Left ventricle myocardium inferior (tissue), 1 donor: ENCODE measurements at regions not wholly inside any gene's neighbourhood (a gene's known extent, or its start where the extent isn't known, plus 50 kb on each side); places are given as distances from the start of the nearest gene placed in this dataset.

Experiments used
- DNase-seq: peaks from one replicate; pipeline ENCODE4 v3.0.0-alpha.2; 2020
- H3K27ac ChIP-seq: fragments of 200-600 bp; replicated peaks from 2 replicates; pipeline ENCODE4 v1.8.0; 2021
- H3K27me3 ChIP-seq: fragments of 200-600 bp; 2 replicates; pipeline ENCODE4 v1.8.0; 2021; ENCODE audit warnings: low read depth
- H3K36me3 ChIP-seq: fragments of 200-600 bp; 2 replicates; pipeline ENCODE4 v1.8.0; 2021
- H3K4me1 ChIP-seq: fragments of 200-600 bp; 2 replicates; pipeline ENCODE4 v1.8.0; 2021
- H3K4me3 ChIP-seq: fragments of 200-600 bp; 2 replicates; pipeline ENCODE4 v1.8.0; 2021; ENCODE audit warnings: mild to moderate bottlenecking, moderate library complexity
- H3K9me3 ChIP-seq: fragments of 200-600 bp; replicated peaks from 2 replicates; pipeline ENCODE4 v1.8.0; 2021
- intact Hi-C: fragments of 100-400 bp; cut with micrococcal nuclease; formaldehyde crosslinking; loops from one replicate; pipeline ENCODE4 v1.11.0; 2022
- TF ChIP-seq, protein P1 (sequence below): fragments of 200-600 bp; IDR thresholded peaks from 2 replicates; pipeline ENCODE4 v1.8.0; 2021; ENCODE audit warnings: antibody characterized with exemption, mild to moderate bottlenecking, borderline replicate concordance
- donor health status: DM: no; HTN: yes; CAD: no; lungs with severe emphysema.

DNA sequence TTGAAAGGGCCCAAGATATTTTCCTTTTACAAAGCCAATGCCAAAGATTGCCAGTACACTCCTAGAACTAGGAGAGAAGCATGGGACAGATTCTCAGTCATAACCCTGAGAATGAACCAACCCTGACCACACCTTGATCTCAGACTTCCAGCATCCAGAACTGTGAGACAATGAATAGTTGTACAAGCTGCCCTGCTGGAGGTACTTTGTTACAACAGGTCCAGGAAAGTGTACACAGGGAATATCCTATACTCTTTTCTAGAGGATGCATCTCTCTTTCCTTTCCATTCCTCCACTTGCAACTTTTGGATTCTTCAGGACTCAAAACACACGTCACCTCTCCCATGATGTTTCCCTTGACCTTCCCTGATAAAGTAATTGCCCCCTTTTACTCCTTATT, 325.7 kb downstream of the RFC3 start:
- Histone ChIP-seq H3K27ac (no peak overlapping the region), H3K4me1 (no peaks in the 10 kb centered on the region), H3K36me3 (no peaks in the 10 kb centered on the region), H3K4me3 (no peak overlapping the region), H3K27me3 (no peaks in the 10 kb centered on the region), H3K9me3 (no peaks in the 10 kb centered on the region)
- TF ChIP-seq, protein P1, sequence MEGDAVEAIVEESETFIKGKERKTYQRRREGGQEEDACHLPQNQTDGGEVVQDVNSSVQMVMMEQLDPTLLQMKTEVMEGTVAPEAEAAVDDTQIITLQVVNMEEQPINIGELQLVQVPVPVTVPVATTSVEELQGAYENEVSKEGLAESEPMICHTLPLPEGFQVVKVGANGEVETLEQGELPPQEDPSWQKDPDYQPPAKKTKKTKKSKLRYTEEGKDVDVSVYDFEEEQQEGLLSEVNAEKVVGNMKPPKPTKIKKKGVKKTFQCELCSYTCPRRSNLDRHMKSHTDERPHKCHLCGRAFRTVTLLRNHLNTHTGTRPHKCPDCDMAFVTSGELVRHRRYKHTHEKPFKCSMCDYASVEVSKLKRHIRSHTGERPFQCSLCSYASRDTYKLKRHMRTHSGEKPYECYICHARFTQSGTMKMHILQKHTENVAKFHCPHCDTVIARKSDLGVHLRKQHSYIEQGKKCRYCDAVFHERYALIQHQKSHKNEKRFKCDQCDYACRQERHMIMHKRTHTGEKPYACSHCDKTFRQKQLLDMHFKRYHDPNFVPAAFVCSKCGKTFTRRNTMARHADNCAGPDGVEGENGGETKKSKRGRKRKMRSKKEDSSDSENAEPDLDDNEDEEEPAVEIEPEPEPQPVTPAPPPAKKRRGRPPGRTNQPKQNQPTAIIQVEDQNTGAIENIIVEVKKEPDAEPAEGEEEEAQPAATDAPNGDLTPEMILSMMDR, result no peak
- intact Hi-C loops, result no loop called here
- DNase-seq, result no peak

DNA sequence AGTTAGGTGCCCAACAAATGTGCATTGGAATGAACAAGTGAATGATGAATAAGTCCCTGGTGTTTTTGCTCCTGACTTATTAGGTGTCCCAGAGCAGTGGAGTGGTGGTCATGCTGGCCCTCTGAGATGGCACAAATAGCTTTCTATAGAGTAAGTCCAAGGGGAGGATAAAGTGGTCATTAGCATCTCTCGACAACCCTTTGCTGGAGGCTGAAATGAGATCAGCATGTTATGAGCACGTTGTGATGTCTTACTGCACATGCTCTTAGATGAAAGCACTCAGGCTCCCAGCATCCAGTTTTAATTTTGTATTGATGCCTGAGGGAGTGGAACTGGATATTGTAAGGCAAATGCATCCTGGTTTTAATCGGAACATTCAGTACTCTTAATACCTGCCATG, 326.2 kb downstream of the RFC3 start:
- H3K4me3 ChIP-seq, result no peak overlapping the region

DNA sequence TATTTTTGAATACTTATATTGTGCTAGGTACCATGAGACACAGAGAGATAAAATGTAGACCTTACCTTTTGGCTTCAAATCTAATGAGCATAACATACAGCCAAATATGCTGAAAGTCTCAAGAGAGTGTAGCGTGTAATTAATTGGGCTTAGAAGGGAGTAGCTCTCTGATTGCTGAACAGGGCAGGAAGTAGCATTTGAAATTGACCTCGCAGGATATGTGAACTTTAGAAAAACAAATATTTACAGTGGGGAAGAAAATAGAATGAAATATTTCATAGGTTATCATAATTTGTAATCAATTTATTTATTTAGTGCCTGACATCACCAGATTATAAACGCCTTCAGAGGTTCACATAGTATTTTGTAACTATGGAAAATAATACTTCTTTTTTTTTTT, 327.1 kb downstream of the RFC3 start:
- TF ChIP-seq, protein P1, result no peak
- DNase-seq, result no peak
- no peak overlapping the region for H3K4me3 ChIP-seq
- H3K36me3 ChIP-seq, result no peaks in the 10 kb centered on the region
- intact Hi-C loops, result no loop called here
- H3K4me1 ChIP-seq, result no peaks in the 10 kb centered on the region
- H3K9me3 ChIP-seq, result no peaks in the 10 kb centered on the region
- H3K27me3 ChIP-seq, result no peaks in the 10 kb centered on the region
- no peak overlapping the region for H3K27ac ChIP-seq

More for the DNA sequence above, 326.2 kb downstream of the RFC3 start:
- TF ChIP-seq, protein P1, result no peak
- no peaks in the 10 kb centered on the region for H3K4me1 ChIP-seq
- no peaks in the 10 kb centered on the region for H3K9me3 ChIP-seq
- H3K27me3 ChIP-seq, result no peaks in the 10 kb centered on the region
- H3K27ac ChIP-seq, result no peak overlapping the region
- DNase-seq, result no peak
- intact Hi-C loops, result no loop called here
- no peaks in the 10 kb centered on the region for H3K36me3 ChIP-seq

GRCh38 chr13:34148359-34148758, 330.4 kb downstream of the RFC3 start:
- intact Hi-C loops, result no loop called here
- Histone ChIP-seq H3K27me3 (no peaks in the 10 kb centered on the region), H3K9me3 (no peaks in the 10 kb centered on the region), H3K4me3 (no peak overlapping the region), H3K27ac (no peak overlapping the region), H3K36me3 (no peaks in the 10 kb centered on the region), H3K4me1 (no peaks in the 10 kb centered on the region)
- no peak for DNase-seq
- TF ChIP-seq, protein P1, result no peak

GRCh38 chr13:34151885-34152284, 333.9 kb downstream of the RFC3 start:
- Histone ChIP-seq H3K9me3 (no peaks in the 10 kb centered on the region), H3K4me1 (peaks cover 10% of the 10 kb centered on the region), H3K4me3 (no peak overlapping the region), H3K27me3 (no peaks in the 10 kb centered on the region), H3K27ac (no peak overlapping the region), H3K36me3 (no peaks in the 10 kb centered on the region)
- no peak for DNase-seq
- TF ChIP-seq, protein P1, result no peak
- intact Hi-C loops, result no loop called here

DNA sequence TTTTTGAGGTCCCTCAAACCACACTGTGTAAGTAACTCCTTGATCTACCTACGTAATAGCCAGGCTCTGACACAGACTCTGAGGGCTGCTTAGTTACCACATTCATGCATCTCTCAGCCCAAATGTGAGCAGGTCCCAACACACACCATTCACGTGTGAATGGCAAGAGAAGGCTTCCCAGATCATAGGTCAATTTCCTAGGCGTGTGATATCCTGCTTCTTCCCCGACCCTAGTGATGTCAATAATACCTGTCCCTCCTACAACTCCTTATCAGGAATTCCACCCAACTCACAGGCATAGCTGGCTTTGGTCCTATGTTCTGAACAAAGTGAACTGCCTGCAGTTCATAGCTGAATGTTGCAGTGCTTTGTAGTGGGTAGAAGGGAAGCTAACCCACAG, 334.5 kb downstream of the RFC3 start:
- no peak for DNase-seq

More for the DNA sequence above, 334.5 kb downstream of the RFC3 start:
- Histone ChIP-seq H3K27me3 (no peaks in the 10 kb centered on the region), H3K36me3 (no peaks in the 10 kb centered on the region), H3K4me3 (no peak overlapping the region), H3K4me1 (peaks cover 15% of the 10 kb centered on the region), H3K27ac (no peak overlapping the region), H3K9me3 (no peaks in the 10 kb centered on the region)
- TF ChIP-seq, protein P1, result no peak
- intact Hi-C loops, result no loop called here
